ENCODE measurements at regions not wholly inside any gene's neighbourhood (a gene's known extent, or its start where the extent isn't known, plus 50 kb on each side); places are given as distances from the start of the nearest gene placed in this dataset.

- no peak overlapping the region for H3K4me3 ChIP-seq (ENCODE audit: low read depth, low read length)
- H3K36me3 ChIP-seq: no peaks in the 10 kb centered on the region
- no peaks in the 10 kb centered on the region for H3K9me3 ChIP-seq
- no peak for TF ChIP-seq CTCF (IDR thresholded peaks at IDR 0.05; ENCODE audit: low read depth, low read length)
- no peaks in the 10 kb centered on the region for H3K27me3 ChIP-seq
- no peak for DNase-seq
- no peaks in the 10 kb centered on the region for H3K4me1 ChIP-seq
Observed at GRCh38 chr1:90382161-90382560, 334.9 kb downstream of the BARHL2 start.

- Histone ChIP-seq H3K36me3 (no peaks in the 10 kb centered on the region), H3K4me1 (no peaks in the 10 kb centered on the region), H3K27me3 (no peaks in the 10 kb centered on the region), H3K4me3 (ENCODE audit: low read depth, low read length) (no peak overlapping the region), H3K9me3 (no peaks in the 10 kb centered on the region)
- TF ChIP-seq CTCF (IDR thresholded peaks at IDR 0.05; ENCODE audit: low read depth, low read length): no peak
- no peak for DNase-seq
Observed at GRCh38 chr1:90381598-90381997, 335.5 kb downstream of the BARHL2 start.

GRCh38 chr1:90371448-90371813, 345.7 kb downstream of the BARHL2 start:
- H3K27me3 ChIP-seq: no peaks in the 10 kb centered on the region

GRCh38 chr1:90370686-90371447, 346.2 kb downstream of the BARHL2 start:
- no peak for TF ChIP-seq CTCF (IDR thresholded peaks at IDR 0.05; ENCODE audit: low read depth, low read length)
- no peaks in the 10 kb centered on the region for H3K27me3 ChIP-seq
- no peak for DNase-seq
- H3K9me3 ChIP-seq: no peaks in the 10 kb centered on the region
- no peak overlapping the region for H3K4me3 ChIP-seq (ENCODE audit: low read depth, low read length)
- no peaks in the 10 kb centered on the region for H3K36me3 ChIP-seq
- no peaks in the 10 kb centered on the region for H3K4me1 ChIP-seq

More at GRCh38 chr1:90371448-90371813, 345.7 kb downstream of the BARHL2 start:
- DNase-seq: no peak
- Histone ChIP-seq H3K4me1 (no peaks in the 10 kb centered on the region), H3K9me3 (no peaks in the 10 kb centered on the region), H3K36me3 (no peaks in the 10 kb centered on the region), H3K4me3 (ENCODE audit: low read depth, low read length) (no peak overlapping the region)
- TF ChIP-seq CTCF (IDR thresholded peaks at IDR 0.05; ENCODE audit: low read depth, low read length): no peak

- DNase-seq: no peak
- H3K27me3 ChIP-seq: no peaks in the 10 kb centered on the region
- TF ChIP-seq CTCF (IDR thresholded peaks at IDR 0.05; ENCODE audit: low read depth, low read length): no peak
- H3K9me3 ChIP-seq: no peaks in the 10 kb centered on the region
- no peak overlapping the region for H3K4me3 ChIP-seq (ENCODE audit: low read depth, low read length)
- no peaks in the 10 kb centered on the region for H3K36me3 ChIP-seq
- H3K4me1 ChIP-seq: no peaks in the 10 kb centered on the region
Observed at GRCh38 chr1:90362163-90362562, 354.9 kb downstream of the BARHL2 start.

GRCh38 chr1:90361026-90361425, 356.1 kb downstream of the BARHL2 start:
- DNase-seq: no peak
- no peaks in the 10 kb centered on the region for H3K27me3 ChIP-seq

More at GRCh38 chr1:90361026-90361425, 356.1 kb downstream of the BARHL2 start:
- no peaks in the 10 kb centered on the region for H3K36me3 ChIP-seq
- H3K4me3 ChIP-seq (ENCODE audit: low read depth, low read length): no peak overlapping the region
- no peaks in the 10 kb centered on the region for H3K4me1 ChIP-seq
- TF ChIP-seq CTCF (IDR thresholded peaks at IDR 0.05; ENCODE audit: low read depth, low read length): no peak
- H3K9me3 ChIP-seq: no peaks in the 10 kb centered on the region

Data from BE2C (cell line).